GM23338 (cell line): ENCODE measurements at regions not wholly inside any gene's neighbourhood (a gene's known extent, or its start where the extent isn't known, plus 50 kb on each side); places are given as distances from the start of the nearest gene placed in this dataset.

Source experiments
- ATAC-seq: fragments of 200-7000 bp; cut with Tn5 transposase; 3 replicates; pipeline ENCODE4 v1.9.1; 2020
- DNase-seq: peaks from one replicate; pipeline ENCODE4 v3.0.0-alpha.2; 2015; ENCODE audit warnings: low spot score
- H2AFZ ChIP-seq: fragments of 200-600 bp; sonication (generic); 2 replicates; pipeline ENCODE4 v1.8.0; 2016; ENCODE audit warnings: antibody characterized with exemption, mild to moderate bottlenecking, moderate library complexity
- H3F3A ChIP-seq: fragments of 200-600 bp; sonication (generic); replicated peaks from 2 replicates; pipeline ENCODE4 v1.8.0; 2017; ENCODE audit warnings: antibody characterized with exemption, mixed run types, low read depth
- H3K27ac ChIP-seq: fragments of 200-600 bp; sonication (generic); 2 replicates; pipeline ENCODE4 v1.6.1; 2016; ENCODE audit warnings: low read depth
- H3K27me3 ChIP-seq: fragments of 200-600 bp; sonication (generic); 2 replicates; pipeline ENCODE4 v1.8.0; 2016; ENCODE audit warnings: mild to moderate bottlenecking, mixed run types, moderate library complexity; ENCODE audit not compliant: insufficient read depth
- H3K36me3 ChIP-seq: fragments of 200-600 bp; sonication (generic); 2 replicates; pipeline ENCODE4 v1.8.0; 2016; ENCODE audit warnings: mild to moderate bottlenecking; ENCODE audit not compliant: insufficient read depth
- H3K4me1 ChIP-seq: fragments of 200-600 bp; sonication (generic); 2 replicates; pipeline ENCODE4 v1.8.0; 2016; ENCODE audit warnings: mild to moderate bottlenecking, moderate library complexity; ENCODE audit not compliant: insufficient read depth
- H3K4me2 ChIP-seq: fragments of 200-600 bp; sonication (generic); 2 replicates; pipeline ENCODE4 v1.7.1; 2017; ENCODE audit warnings: mixed run types
- H3K4me3 ChIP-seq: fragments of 200-600 bp; sonication (generic); 2 replicates; pipeline ENCODE4 v1.6.1; 2016; ENCODE audit warnings: mixed run types
- H3K79me2 ChIP-seq: fragments of 200-600 bp; sonication (generic); replicated peaks from 2 replicates; pipeline ENCODE4 v1.8.0; 2017; ENCODE audit warnings: mild to moderate bottlenecking; ENCODE audit not compliant: insufficient read depth
- H3K9me2 ChIP-seq: fragments of 200-600 bp; sonication (generic); 2 replicates; pipeline ENCODE4 v1.8.0; 2017; ENCODE audit not compliant: insufficient read depth
- H4K20me1 ChIP-seq: fragments of 200-600 bp; sonication (generic); replicated peaks from 2 replicates; pipeline ENCODE4 v1.8.0; 2017; ENCODE audit warnings: mild to moderate bottlenecking; ENCODE audit not compliant: insufficient read depth
- H3K27ac Mint-ChIP-seq: 2 replicates; pipeline ENCODE4 v1.8.0; 2020; ENCODE audit warnings: inconsistent platforms, mild to moderate bottlenecking, moderate library complexity, mixed read lengths
- H3K27me3 Mint-ChIP-seq: 3 replicates; pipeline ENCODE4 v1.8.0; 2022; ENCODE audit warnings: low read depth, mild to moderate bottlenecking, moderate library complexity, mixed read lengths, inconsistent platforms; ENCODE audit not compliant: insufficient read depth, poor library complexity
- H3K36me3 Mint-ChIP-seq: 3 replicates; pipeline ENCODE4 v1.8.0; 2021; ENCODE audit warnings: low read depth, mild to moderate bottlenecking, inconsistent platforms, moderate library complexity, mixed read lengths
- H3K4me1 Mint-ChIP-seq: 3 replicates; pipeline ENCODE4 v1.8.0; 2020; ENCODE audit warnings: mild to moderate bottlenecking, inconsistent platforms, mixed read lengths
- H3K4me3 Mint-ChIP-seq: 3 replicates; pipeline ENCODE4 v1.8.0; 2021; ENCODE audit warnings: moderate library complexity, mild to moderate bottlenecking, inconsistent platforms, mixed read lengths
- H3K9me3 Mint-ChIP-seq: 3 replicates; pipeline ENCODE4 v1.8.0; 2020; ENCODE audit warnings: moderate library complexity, mild to moderate bottlenecking, inconsistent platforms, mixed read lengths
- CREB1 ChIP-seq: fragments of 250-450 bp; sonication (Bioruptor Pico); IDR thresholded peaks from 2 replicates; pipeline ENCODE4 v1.5.0; 2020; ENCODE audit warnings: low read depth, mild to moderate bottlenecking, moderate library complexity
- EZH2phosphoT487 ChIP-seq: fragments of 200-600 bp; sonication (generic); IDR thresholded peaks from one replicate; pipeline ENCODE4 v1.8.1; 2018; ENCODE audit warnings: antibody characterized with exemption; ENCODE audit not compliant: unreplicated experiment
- JUNB ChIP-seq: IDR thresholded peaks from one replicate; pipeline ENCODE4 v1.6.1; 2016; ENCODE audit warnings: antibody characterized with exemption; ENCODE audit not compliant: unreplicated experiment
- NANOG ChIP-seq: IDR thresholded peaks from 2 replicates; pipeline ENCODE4 v1.6.1; 2016; ENCODE audit warnings: antibody characterized with exemption, borderline replicate concordance
- POLR2AphosphoS5 ChIP-seq: IDR thresholded peaks from 2 replicates; pipeline ENCODE4 v1.6.1; 2016; ENCODE audit warnings: antibody characterized with exemption, low read depth
- STAT1 ChIP-seq: IDR thresholded peaks from one replicate; pipeline ENCODE4 v1.6.1; 2016; ENCODE audit warnings: antibody characterized with exemption; ENCODE audit not compliant: unreplicated experiment
- ZNF114 ChIP-seq: fragments of 250-450 bp; sonication (Bioruptor Pico); IDR thresholded peaks from 2 replicates; pipeline ENCODE4 v1.5.0; 2020; ENCODE audit warnings: mild to moderate bottlenecking, moderate library complexity
- ZNF331 ChIP-seq: fragments of 250-450 bp; sonication (Bioruptor Pico); IDR thresholded peaks from 2 replicates; pipeline ENCODE4 v1.5.0; 2020; ENCODE audit warnings: low read depth, mild to moderate bottlenecking, moderate library complexity
- TF ChIP-seq, protein P1 (sequence below): IDR thresholded peaks from one replicate; pipeline ENCODE4 v1.6.1; 2018; ENCODE audit warnings: antibody characterized with exemption; ENCODE audit not compliant: unreplicated experiment
- TF ChIP-seq, protein P2 (sequence below): IDR thresholded peaks from 2 replicates; pipeline ENCODE4 v1.6.1; 2016; ENCODE audit warnings: antibody characterized with exemption
- TF ChIP-seq, protein P3 (sequence below), 2 experiments: fragments of 200-600 bp in 1 of 2; sonication (generic) in 1 of 2; conservative IDR thresholded peaks; 2 replicates each; pipeline versions ENCODE4 v1.5.1 to v1.6.1; 2016 to 2017; ENCODE audit warnings: antibody characterized with exemption in 2 of 2, low read depth in 2 of 2, mild to moderate bottlenecking in 2 of 2, moderate library complexity in 1 of 2
- TF ChIP-seq, protein P4 (sequence below): fragments of 250-450 bp; sonication (Bioruptor Pico); IDR thresholded peaks from 2 replicates; pipeline ENCODE4 v1.5.0; 2020; ENCODE audit warnings: mild to moderate bottlenecking, moderate library complexity

DNA sequence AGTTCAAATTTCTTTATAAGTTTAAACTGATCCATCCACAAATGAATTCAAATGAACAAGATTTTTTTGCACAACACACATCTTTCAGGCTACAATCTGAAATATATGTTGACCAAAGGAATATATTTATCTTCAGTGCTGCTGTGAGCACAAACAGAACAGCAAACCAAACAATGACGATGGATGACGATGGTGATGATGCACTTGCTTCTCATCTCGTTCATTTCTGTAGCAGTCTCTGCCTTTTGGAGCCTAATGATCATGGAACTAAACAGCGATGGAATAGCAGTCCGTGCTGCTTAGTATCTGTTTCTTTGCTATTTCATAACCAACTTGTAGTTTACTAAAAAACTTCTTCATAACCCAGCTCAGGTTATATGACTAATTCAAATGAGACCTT is 220.7 kb upstream of the BLID start (continued):
- TF ChIP-seq, protein P1, sequence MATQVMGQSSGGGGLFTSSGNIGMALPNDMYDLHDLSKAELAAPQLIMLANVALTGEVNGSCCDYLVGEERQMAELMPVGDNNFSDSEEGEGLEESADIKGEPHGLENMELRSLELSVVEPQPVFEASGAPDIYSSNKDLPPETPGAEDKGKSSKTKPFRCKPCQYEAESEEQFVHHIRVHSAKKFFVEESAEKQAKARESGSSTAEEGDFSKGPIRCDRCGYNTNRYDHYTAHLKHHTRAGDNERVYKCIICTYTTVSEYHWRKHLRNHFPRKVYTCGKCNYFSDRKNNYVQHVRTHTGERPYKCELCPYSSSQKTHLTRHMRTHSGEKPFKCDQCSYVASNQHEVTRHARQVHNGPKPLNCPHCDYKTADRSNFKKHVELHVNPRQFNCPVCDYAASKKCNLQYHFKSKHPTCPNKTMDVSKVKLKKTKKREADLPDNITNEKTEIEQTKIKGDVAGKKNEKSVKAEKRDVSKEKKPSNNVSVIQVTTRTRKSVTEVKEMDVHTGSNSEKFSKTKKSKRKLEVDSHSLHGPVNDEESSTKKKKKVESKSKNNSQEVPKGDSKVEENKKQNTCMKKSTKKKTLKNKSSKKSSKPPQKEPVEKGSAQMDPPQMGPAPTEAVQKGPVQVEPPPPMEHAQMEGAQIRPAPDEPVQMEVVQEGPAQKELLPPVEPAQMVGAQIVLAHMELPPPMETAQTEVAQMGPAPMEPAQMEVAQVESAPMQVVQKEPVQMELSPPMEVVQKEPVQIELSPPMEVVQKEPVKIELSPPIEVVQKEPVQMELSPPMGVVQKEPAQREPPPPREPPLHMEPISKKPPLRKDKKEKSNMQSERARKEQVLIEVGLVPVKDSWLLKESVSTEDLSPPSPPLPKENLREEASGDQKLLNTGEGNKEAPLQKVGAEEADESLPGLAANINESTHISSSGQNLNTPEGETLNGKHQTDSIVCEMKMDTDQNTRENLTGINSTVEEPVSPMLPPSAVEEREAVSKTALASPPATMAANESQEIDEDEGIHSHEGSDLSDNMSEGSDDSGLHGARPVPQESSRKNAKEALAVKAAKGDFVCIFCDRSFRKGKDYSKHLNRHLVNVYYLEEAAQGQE: no peak
- TF ChIP-seq, protein P2, sequence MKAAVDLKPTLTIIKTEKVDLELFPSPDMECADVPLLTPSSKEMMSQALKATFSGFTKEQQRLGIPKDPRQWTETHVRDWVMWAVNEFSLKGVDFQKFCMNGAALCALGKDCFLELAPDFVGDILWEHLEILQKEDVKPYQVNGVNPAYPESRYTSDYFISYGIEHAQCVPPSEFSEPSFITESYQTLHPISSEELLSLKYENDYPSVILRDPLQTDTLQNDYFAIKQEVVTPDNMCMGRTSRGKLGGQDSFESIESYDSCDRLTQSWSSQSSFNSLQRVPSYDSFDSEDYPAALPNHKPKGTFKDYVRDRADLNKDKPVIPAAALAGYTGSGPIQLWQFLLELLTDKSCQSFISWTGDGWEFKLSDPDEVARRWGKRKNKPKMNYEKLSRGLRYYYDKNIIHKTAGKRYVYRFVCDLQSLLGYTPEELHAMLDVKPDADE: no peak
- no peak for TF ChIP-seq CREB1 (CRISPR knock-in tag)
- TF ChIP-seq, protein P3, sequence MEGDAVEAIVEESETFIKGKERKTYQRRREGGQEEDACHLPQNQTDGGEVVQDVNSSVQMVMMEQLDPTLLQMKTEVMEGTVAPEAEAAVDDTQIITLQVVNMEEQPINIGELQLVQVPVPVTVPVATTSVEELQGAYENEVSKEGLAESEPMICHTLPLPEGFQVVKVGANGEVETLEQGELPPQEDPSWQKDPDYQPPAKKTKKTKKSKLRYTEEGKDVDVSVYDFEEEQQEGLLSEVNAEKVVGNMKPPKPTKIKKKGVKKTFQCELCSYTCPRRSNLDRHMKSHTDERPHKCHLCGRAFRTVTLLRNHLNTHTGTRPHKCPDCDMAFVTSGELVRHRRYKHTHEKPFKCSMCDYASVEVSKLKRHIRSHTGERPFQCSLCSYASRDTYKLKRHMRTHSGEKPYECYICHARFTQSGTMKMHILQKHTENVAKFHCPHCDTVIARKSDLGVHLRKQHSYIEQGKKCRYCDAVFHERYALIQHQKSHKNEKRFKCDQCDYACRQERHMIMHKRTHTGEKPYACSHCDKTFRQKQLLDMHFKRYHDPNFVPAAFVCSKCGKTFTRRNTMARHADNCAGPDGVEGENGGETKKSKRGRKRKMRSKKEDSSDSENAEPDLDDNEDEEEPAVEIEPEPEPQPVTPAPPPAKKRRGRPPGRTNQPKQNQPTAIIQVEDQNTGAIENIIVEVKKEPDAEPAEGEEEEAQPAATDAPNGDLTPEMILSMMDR (conservative IDR thresholded peaks at IDR 0.05; ENCODE audit: low read depth in 2 of 2): no peak
- TF ChIP-seq ZNF331: no peak
- TF ChIP-seq POLR2AphosphoS5: no peak
- TF ChIP-seq JUNB: no peak
- no peak for TF ChIP-seq EZH2phosphoT487

DNA sequence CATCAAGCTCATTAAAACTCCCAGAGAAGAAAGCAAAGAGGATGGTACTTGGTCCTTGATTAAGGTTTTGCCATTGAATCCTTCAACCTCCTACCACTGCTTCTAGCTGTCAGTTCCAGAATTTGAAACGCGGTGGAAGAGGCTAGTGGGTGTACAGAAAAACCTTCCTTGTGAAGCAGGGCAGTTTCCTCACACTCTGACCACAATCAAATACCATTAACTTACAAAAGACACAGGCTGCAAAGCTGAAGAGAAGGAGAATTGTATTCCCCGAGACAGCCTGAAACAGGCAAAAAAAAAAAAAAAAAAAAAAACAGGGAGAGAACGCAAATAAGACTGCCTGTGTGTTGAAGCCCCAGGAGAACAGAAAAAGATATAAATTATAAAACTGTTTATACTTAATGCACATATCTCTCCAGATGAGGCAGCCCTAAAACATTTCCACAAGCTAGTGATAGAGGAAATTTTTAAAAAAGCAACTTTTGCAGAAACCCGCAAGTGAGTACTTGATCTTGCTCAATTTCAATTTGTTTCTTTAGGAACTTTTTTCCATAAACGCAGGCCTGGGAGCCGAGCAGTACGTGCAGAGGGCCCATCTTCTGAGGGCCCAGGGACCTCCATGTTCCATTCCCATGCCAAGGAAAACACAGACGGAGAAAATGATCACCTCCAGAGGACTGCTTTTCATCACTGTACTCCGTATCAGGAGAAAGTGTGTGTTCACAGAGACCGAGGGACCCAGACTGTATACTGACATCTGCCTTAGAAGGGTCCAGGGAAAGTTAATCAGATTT is 218.7 kb upstream of the BLID start:
- no peak overlapping the region for H3K27ac Mint-ChIP-seq
- H3K9me2 ChIP-seq: 0 out of 2 replicates have a peak, but pooled peaks cover 7% of the 10 kb centered on the region
- ATAC-seq (no peak), DNase-seq (no peak)
- no peaks in the 10 kb centered on the region for H3K36me3 ChIP-seq
- no peaks in the 10 kb centered on the region for H3K27me3 ChIP-seq
- peak overlapping the region; percentile 56 for H2AFZ ChIP-seq
- H3K4me3 Mint-ChIP-seq: no peak overlapping the region
- no peaks in the 10 kb centered on the region for H3K79me2 ChIP-seq
- no peaks in the 10 kb centered on the region for H4K20me1 ChIP-seq
- H3K27me3 Mint-ChIP-seq: peaks cover 1% of the 10 kb centered on the region
- H3K4me3 ChIP-seq: no peak overlapping the region
- H3F3A ChIP-seq: no peaks in the 10 kb centered on the region
- no peaks in the 10 kb centered on the region for H3K36me3 Mint-ChIP-seq
- no peak overlapping the region for H3K27ac ChIP-seq
- H3K9me3 Mint-ChIP-seq: no peaks in the 10 kb centered on the region
- H3K4me2 ChIP-seq: no peak overlapping the region
- no peaks in the 10 kb centered on the region for H3K4me1 ChIP-seq
- no peaks in the 10 kb centered on the region for H3K4me1 Mint-ChIP-seq
- TF ChIP-seq ZNF114 (no peak), EZH2phosphoT487 (no peak), JUNB (no peak), NANOG (no peak), STAT1 (no peak)
- TF ChIP-seq, protein P4, sequence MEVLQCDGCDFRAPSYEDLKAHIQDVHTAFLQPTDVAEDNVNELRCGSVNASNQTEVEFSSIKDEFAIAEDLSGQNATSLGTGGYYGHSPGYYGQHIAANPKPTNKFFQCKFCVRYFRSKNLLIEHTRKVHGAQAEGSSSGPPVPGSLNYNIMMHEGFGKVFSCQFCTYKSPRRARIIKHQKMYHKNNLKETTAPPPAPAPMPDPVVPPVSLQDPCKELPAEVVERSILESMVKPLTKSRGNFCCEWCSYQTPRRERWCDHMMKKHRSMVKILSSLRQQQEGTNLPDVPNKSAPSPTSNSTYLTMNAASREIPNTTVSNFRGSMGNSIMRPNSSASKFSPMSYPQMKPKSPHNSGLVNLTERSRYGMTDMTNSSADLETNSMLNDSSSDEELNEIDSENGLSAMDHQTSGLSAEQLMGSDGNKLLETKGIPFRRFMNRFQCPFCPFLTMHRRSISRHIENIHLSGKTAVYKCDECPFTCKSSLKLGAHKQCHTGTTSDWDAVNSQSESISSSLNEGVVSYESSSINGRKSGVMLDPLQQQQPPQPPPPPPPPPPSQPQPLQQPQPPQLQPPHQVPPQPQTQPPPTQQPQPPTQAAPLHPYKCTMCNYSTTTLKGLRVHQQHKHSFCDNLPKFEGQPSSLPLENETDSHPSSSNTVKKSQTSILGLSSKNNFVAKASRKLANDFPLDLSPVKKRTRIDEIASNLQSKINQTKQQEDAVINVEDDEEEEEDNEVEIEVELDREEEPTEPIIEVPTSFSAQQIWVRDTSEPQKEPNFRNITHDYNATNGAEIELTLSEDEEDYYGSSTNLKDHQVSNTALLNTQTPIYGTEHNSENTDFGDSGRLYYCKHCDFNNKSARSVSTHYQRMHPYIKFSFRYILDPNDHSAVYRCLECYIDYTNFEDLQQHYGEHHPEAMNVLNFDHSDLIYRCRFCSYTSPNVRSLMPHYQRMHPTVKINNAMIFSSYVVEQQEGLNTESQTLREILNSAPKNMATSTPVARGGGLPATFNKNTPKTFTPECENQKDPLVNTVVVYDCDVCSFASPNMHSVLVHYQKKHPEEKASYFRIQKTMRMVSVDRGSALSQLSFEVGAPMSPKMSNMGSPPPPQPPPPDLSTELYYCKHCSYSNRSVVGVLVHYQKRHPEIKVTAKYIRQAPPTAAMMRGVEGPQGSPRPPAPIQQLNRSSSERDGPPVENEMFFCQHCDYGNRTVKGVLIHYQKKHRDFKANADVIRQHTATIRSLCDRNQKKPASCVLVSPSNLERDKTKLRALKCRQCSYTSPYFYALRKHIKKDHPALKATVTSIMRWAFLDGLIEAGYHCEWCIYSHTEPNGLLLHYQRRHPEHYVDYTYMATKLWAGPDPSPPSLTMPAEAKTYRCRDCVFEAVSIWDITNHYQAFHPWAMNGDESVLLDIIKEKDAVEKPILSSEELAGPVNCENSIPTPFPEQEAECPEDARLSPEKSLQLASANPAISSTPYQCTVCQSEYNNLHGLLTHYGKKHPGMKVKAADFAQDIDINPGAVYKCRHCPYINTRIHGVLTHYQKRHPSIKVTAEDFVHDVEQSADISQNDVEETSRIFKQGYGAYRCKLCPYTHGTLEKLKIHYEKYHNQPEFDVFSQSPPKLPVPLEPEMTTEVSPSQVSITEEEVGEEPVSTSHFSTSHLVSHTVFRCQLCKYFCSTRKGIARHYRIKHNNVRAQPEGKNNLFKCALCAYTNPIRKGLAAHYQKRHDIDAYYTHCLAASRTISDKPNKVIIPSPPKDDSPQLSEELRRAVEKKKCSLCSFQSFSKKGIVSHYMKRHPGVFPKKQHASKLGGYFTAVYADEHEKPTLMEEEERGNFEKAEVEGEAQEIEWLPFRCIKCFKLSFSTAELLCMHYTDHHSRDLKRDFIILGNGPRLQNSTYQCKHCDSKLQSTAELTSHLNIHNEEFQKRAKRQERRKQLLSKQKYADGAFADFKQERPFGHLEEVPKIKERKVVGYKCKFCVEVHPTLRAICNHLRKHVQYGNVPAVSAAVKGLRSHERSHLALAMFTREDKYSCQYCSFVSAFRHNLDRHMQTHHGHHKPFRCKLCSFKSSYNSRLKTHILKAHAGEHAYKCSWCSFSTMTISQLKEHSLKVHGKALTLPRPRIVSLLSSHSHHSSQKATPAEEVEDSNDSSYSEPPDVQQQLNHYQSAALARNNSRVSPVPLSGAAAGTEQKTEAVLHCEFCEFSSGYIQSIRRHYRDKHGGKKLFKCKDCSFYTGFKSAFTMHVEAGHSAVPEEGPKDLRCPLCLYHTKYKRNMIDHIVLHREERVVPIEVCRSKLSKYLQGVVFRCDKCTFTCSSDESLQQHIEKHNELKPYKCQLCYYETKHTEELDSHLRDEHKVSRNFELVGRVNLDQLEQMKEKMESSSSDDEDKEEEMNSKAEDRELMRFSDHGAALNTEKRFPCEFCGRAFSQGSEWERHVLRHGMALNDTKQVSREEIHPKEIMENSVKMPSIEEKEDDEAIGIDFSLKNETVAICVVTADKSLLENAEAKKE (CRISPR knock-in tag): no peak
